Naive B cell (primary cell): ENCODE measurements at regions not wholly inside any gene's neighbourhood (a gene's known extent, or its start where the extent isn't known, plus 50 kb on each side); places are given as distances from the start of the nearest gene placed in this dataset.
"Not testable (repeated sequence)": the region's sequence is repeated elsewhere in the genome, so short reads cannot be mapped to it uniquely, and the experiment has no call there.

Experiments used
- ATAC-seq, 2 donors: fragments of 150-1000 bp; cut with Tn5 transposase; 2 replicates each; pipeline ENCODE4 v1.10.0; 2021; ENCODE audit warnings: low read depth in 2 of 2, mild to moderate bottlenecking in 2 of 2, moderate library complexity in 2 of 2
- DNase-seq: peaks from one replicate; pipeline ENCODE4 v3.0.0; 2022
- H3K27ac Mint-ChIP-seq, 6 donors: one replicate each; pipeline ENCODE4 v1.8.0; 2020 to 2022; ENCODE audit warnings: mild to moderate bottlenecking in 6 of 6, mixed read lengths in 6 of 6, moderate library complexity in 5 of 6, inconsistent platforms in 2 of 6
- H3K27me3 Mint-ChIP-seq, 3 donors: one replicate each; pipeline ENCODE4 v1.8.0; 2021 to 2022; ENCODE audit warnings: mixed read lengths in 3 of 3, mild to moderate bottlenecking in 1 of 3
- H3K36me3 Mint-ChIP-seq, 2 donors: one replicate each; pipeline ENCODE4 v1.8.0; 2020 to 2022; ENCODE audit warnings: mixed read lengths in 2 of 2, inconsistent platforms in 1 of 2, mild to moderate bottlenecking in 1 of 2
- H3K4me1 Mint-ChIP-seq, 3 donors: one replicate each; pipeline ENCODE4 v1.8.0; 2020 to 2022; ENCODE audit warnings: mixed read lengths in 3 of 3, inconsistent platforms in 1 of 3, mild to moderate bottlenecking in 1 of 3, moderate library complexity in 1 of 3
- H3K4me3 Mint-ChIP-seq, 8 donors: one replicate each; pipeline ENCODE4 v1.8.0; 2020 to 2022; ENCODE audit warnings: mild to moderate bottlenecking in 8 of 8, mixed read lengths in 8 of 8, moderate library complexity in 8 of 8, inconsistent platforms in 2 of 8
- H3K9me3 Mint-ChIP-seq, 7 donors: one replicate each; pipeline ENCODE4 v1.8.0; 2020 to 2022; ENCODE audit warnings: mixed read lengths in 7 of 7, mild to moderate bottlenecking in 5 of 7, inconsistent platforms in 2 of 7, moderate library complexity in 1 of 7

- not testable (repeated sequence) for H3K36me3 Mint-ChIP-seq
Measured at GRCh38 chr16:46394963-46395362, 226.2 kb downstream of the SHCBP1 start.

GRCh38 chr16:46394149-46394548 lies 227.0 kb downstream of the SHCBP1 start:
- not testable (repeated sequence) for H3K27ac Mint-ChIP-seq, DNase-seq, ATAC-seq, H3K4me1 Mint-ChIP-seq, H3K36me3 Mint-ChIP-seq, H3K27me3 Mint-ChIP-seq, H3K4me3 Mint-ChIP-seq
- peaks cover 7 to 22% (median 12%) of the 10 kb centered on the region in 7 donors for H3K9me3 Mint-ChIP-seq

More at GRCh38 chr16:46394963-46395362, 226.2 kb downstream of the SHCBP1 start:
- not testable (repeated sequence) for H3K27ac Mint-ChIP-seq, H3K4me1 Mint-ChIP-seq, H3K4me3 Mint-ChIP-seq, DNase-seq, ATAC-seq, H3K27me3 Mint-ChIP-seq
- H3K9me3 Mint-ChIP-seq, result peaks cover 7 to 22% (median 12%) of the 10 kb centered on the region in 7 donors

GRCh38 chr16:46392930-46393722 lies 228.1 kb downstream of the SHCBP1 start:
- not testable (repeated sequence) for H3K27ac Mint-ChIP-seq, H3K36me3 Mint-ChIP-seq, H3K4me1 Mint-ChIP-seq, H3K27me3 Mint-ChIP-seq, ATAC-seq, H3K4me3 Mint-ChIP-seq, DNase-seq
- peaks cover 7 to 22% (median 12%) of the 10 kb centered on the region in 7 donors for H3K9me3 Mint-ChIP-seq

- H3K4me3 Mint-ChIP-seq, ATAC-seq, H3K27ac Mint-ChIP-seq, H3K4me1 Mint-ChIP-seq, H3K27me3 Mint-ChIP-seq: not testable (repeated sequence)
- Mint-ChIP-seq H3K9me3 (peaks cover 11 to 27% (median 21%) of the 10 kb centered on the region in 7 donors), H3K36me3 (peaks cover 5 to 13% of the 10 kb centered on the region in 2 donors)
- DNase-seq, result peak; percentile 50
Measured at GRCh38 chr16:46390660-46391462, 230.3 kb downstream of the SHCBP1 start.

- H3K27me3 Mint-ChIP-seq, H3K4me3 Mint-ChIP-seq, H3K4me1 Mint-ChIP-seq, H3K27ac Mint-ChIP-seq, ATAC-seq: not testable (repeated sequence)
- DNase-seq, result peak; percentile 76
- H3K9me3 Mint-ChIP-seq, result peaks cover 11 to 23% (median 19%) of the 10 kb centered on the region in 7 donors
- H3K36me3 Mint-ChIP-seq, result peaks cover 5 to 13% of the 10 kb centered on the region in 2 donors
Measured at GRCh38 chr16:46389561-46390041, 231.6 kb downstream of the SHCBP1 start.

GRCh38 chr16:46388939-46389491 lies 232.2 kb downstream of the SHCBP1 start:
- not testable (repeated sequence) for H3K4me3 Mint-ChIP-seq, H3K27ac Mint-ChIP-seq, H3K27me3 Mint-ChIP-seq, ATAC-seq, H3K4me1 Mint-ChIP-seq
- Mint-ChIP-seq H3K9me3 (peaks cover 11 to 24% (median 19%) of the 10 kb centered on the region in 7 donors), H3K36me3 (peaks cover 5 to 13% of the 10 kb centered on the region in 2 donors)
- DNase-seq, result peak; percentile 23

- DNase-seq, ATAC-seq, H3K4me3 Mint-ChIP-seq, H3K27ac Mint-ChIP-seq, H3K4me1 Mint-ChIP-seq, H3K27me3 Mint-ChIP-seq: not testable (repeated sequence)
- Mint-ChIP-seq H3K36me3 (peaks cover 6 to 11% of the 10 kb centered on the region in 2 donors), H3K9me3 (peaks cover 10 to 25% (median 20%) of the 10 kb centered on the region in 7 donors)
Measured at GRCh38 chr16:46388354-46388753, 232.8 kb downstream of the SHCBP1 start.

GRCh38 chr16:46387720-46388119 lies 233.5 kb downstream of the SHCBP1 start:
- not testable (repeated sequence) for ATAC-seq, H3K27me3 Mint-ChIP-seq, H3K27ac Mint-ChIP-seq, H3K4me3 Mint-ChIP-seq, H3K4me1 Mint-ChIP-seq, H3K36me3 Mint-ChIP-seq
- peaks cover 11 to 25% (median 20%) of the 10 kb centered on the region in 7 donors for H3K9me3 Mint-ChIP-seq
- peak; percentile 74 for DNase-seq

GRCh38 chr16:46386805-46387620 lies 234.2 kb downstream of the SHCBP1 start:
- not testable (repeated sequence) for H3K4me3 Mint-ChIP-seq, H3K27me3 Mint-ChIP-seq, H3K27ac Mint-ChIP-seq, H3K4me1 Mint-ChIP-seq, H3K36me3 Mint-ChIP-seq
- peaks cover 11 to 27% (median 22%) of the 10 kb centered on the region in 7 donors for H3K9me3 Mint-ChIP-seq
- peak; percentile 4 to 6 for ATAC-seq
- peak; percentile 53 for DNase-seq

GRCh38 chr16:46386110-46386771 lies 234.9 kb downstream of the SHCBP1 start:
- H3K27me3 Mint-ChIP-seq, H3K27ac Mint-ChIP-seq, ATAC-seq, H3K36me3 Mint-ChIP-seq, H3K4me1 Mint-ChIP-seq, H3K4me3 Mint-ChIP-seq: not testable (repeated sequence)
- H3K9me3 Mint-ChIP-seq, result peaks cover 11 to 32% (median 23%) of the 10 kb centered on the region in 7 donors
- peak; percentile 38 for DNase-seq

GRCh38 chr16:46384285-46385061 lies 236.7 kb downstream of the SHCBP1 start:
- not testable (repeated sequence) for H3K4me1 Mint-ChIP-seq, H3K27me3 Mint-ChIP-seq, H3K4me3 Mint-ChIP-seq, ATAC-seq, H3K27ac Mint-ChIP-seq, H3K36me3 Mint-ChIP-seq, DNase-seq
- peaks cover 8 to 33% (median 20%) of the 10 kb centered on the region in 7 donors for H3K9me3 Mint-ChIP-seq

- H3K9me3 Mint-ChIP-seq, result peaks cover 8 to 33% (median 20%) of the 10 kb centered on the region in 7 donors
- H3K4me3 Mint-ChIP-seq, H3K27ac Mint-ChIP-seq, H3K27me3 Mint-ChIP-seq, ATAC-seq, H3K4me1 Mint-ChIP-seq, H3K36me3 Mint-ChIP-seq, DNase-seq: not testable (repeated sequence)
Measured at GRCh38 chr16:46383581-46383980, 237.6 kb downstream of the SHCBP1 start.
